A549 (cell line): ENCODE measurements at regions not wholly inside any gene's neighbourhood (a gene's known extent, or its start where the extent isn't known, plus 50 kb on each side); places are given as distances from the start of the nearest gene placed in this dataset.

Experiments
- CBX2 ChIP-seq: fragments of 200-600 bp; sonication (generic); IDR thresholded peaks from 2 replicates; pipeline ENCODE4 v1.6.1; 2016; ENCODE audit warnings: low read depth, mild to moderate bottlenecking, borderline replicate concordance
- TF ChIP-seq, protein P1 (sequence below): IDR thresholded peaks from 2 replicates; pipeline ENCODE4 v1.6.1; 2012; ENCODE audit warnings: low read depth, borderline replicate concordance
- TF ChIP-seq, protein P2 (sequence below): IDR thresholded peaks from 2 replicates; pipeline ENCODE4 v1.6.1; 2012

DNA sequence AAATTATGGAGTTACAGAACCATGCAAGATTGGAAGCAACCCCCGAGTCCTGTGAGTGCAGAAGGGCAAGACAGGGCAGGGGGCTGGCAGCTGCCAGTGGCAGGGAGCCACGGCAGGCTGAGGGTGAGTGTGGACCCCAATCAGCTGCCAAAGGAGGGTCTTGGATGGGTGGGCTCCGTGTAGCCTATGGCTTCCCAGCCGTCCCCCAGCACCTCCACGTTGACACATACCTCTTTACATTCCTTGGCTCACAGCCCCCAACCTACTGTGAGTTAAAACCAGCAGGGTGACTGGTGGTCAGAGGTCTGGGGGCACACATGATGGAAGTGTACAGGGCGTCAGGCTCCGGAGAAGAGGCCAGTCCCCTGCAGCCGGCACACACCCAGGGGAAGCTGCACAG is 60.9 kb upstream of the SALL3 start:
- no peak for TF ChIP-seq CBX2
- TF ChIP-seq, protein P1, sequence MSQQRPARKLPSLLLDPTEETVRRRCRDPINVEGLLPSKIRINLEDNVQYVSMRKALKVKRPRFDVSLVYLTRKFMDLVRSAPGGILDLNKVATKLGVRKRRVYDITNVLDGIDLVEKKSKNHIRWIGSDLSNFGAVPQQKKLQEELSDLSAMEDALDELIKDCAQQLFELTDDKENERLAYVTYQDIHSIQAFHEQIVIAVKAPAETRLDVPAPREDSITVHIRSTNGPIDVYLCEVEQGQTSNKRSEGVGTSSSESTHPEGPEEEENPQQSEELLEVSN: no peak
- TF ChIP-seq, protein P2, sequence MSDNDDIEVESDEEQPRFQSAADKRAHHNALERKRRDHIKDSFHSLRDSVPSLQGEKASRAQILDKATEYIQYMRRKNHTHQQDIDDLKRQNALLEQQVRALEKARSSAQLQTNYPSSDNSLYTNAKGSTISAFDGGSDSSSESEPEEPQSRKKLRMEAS: no peak
